B cell (primary cell): ENCODE measurements at regions not wholly inside any gene's neighbourhood (a gene's known extent, or its start where the extent isn't known, plus 50 kb on each side); places are given as distances from the start of the nearest gene placed in this dataset.

Experiments
- ATAC-seq: fragments of 200-7000 bp; cut with Tn5 transposase; one replicate; pipeline ENCODE4 v1.10.0; 2021; ENCODE audit warnings: low read depth, mild to moderate bottlenecking, moderate number of reproducible peaks, moderate library complexity
- CTCF ChIA-PET: fragments of 350-600 bp; sonication (Branson Sonifier 250); formaldehyde crosslinking; loops from one replicate; lab custom pipeline; 2021; ENCODE audit warnings: antibody characterized with exemption, inconsistent platforms; lab: Charles Lee
- POLR2A ChIA-PET: fragments of 350-600 bp; sonication (Branson Sonifier 250); formaldehyde crosslinking; loops from one replicate; lab custom pipeline; 2021; ENCODE audit warnings: antibody characterized with exemption; lab: Charles Lee
- DNase-seq: peaks from one replicate; pipeline ENCODE4 v3.0.0; 2013
- H2AFZ ChIP-seq: 2 replicates; pipeline ENCODE4 v1.6.1; 2012; ENCODE audit warnings: mild to moderate bottlenecking, low read depth, low read length; ENCODE audit not compliant: insufficient read depth, poor library complexity, severe bottlenecking
- H3K27ac ChIP-seq, 2 donors: 1 replicate in 1 of 2; 2 replicates in 1 of 2; pipeline ENCODE4 v1.5.1; 2012 to 2013; ENCODE audit warnings: low read length in 2 of 2, mild to moderate bottlenecking in 2 of 2, moderate library complexity in 1 of 2
- H3K27me3 ChIP-seq, 4 experiments: fragments of 200-600 bp in 1 of 4; sonication (generic) in 1 of 4; replicated peaks in 1 of 4; 1 replicate in 2 of 4; 2 replicates in 2 of 4; pipeline versions ENCODE4 v1.6.1 to v1.7.0; 2013 to 2016; ENCODE audit warnings: low read length in 3 of 4, mild to moderate bottlenecking in 2 of 4, mixed read lengths in 1 of 4, moderate library complexity in 1 of 4; ENCODE audit not compliant: insufficient read depth in 4 of 4, control insufficient read depth in 3 of 4; ENCODE audit errors: control extremely low read depth in 1 of 4
- H3K36me3 ChIP-seq, 2 experiments: replicated peaks in 1 of 2; 1 replicate in 1 of 2; 2 replicates in 1 of 2; pipeline versions ENCODE4 v1.6.1 to v1.7.1; 2013; ENCODE audit warnings: low read length in 1 of 2; ENCODE audit not compliant: insufficient read depth in 2 of 2, control insufficient read depth in 1 of 2; ENCODE audit errors: control extremely low read depth in 1 of 2, extremely low read depth in 1 of 2
- H3K4me1 ChIP-seq, 2 donors: fragments of 200-600 bp in 1 of 2; sonication (generic) in 1 of 2; 1 replicate in 1 of 2; 2 replicates in 1 of 2; pipeline versions ENCODE4 v1.5.1 to v1.6.1; 2013 to 2017; ENCODE audit warnings: low read length in 2 of 2; ENCODE audit not compliant: control insufficient read depth in 2 of 2, insufficient read depth in 2 of 2
- H3K4me2 ChIP-seq: replicated peaks from 2 replicates; pipeline ENCODE3; 2012; ENCODE audit warnings: mild to moderate bottlenecking, low read depth, low read length; ENCODE audit not compliant: poor library complexity, severe bottlenecking
- H3K4me3 ChIP-seq, 5 experiments: fragments of 200-600 bp in 1 of 5; sonication (generic) in 1 of 5; 1 replicate in 3 of 5; 2 replicates in 2 of 5; pipeline versions ENCODE4 v1.5.1 to v1.7.0; 2011 to 2016; ENCODE audit warnings: low read length in 4 of 5, mild to moderate bottlenecking in 4 of 5, low read depth in 2 of 5, control low read depth in 1 of 5, moderate library complexity in 1 of 5; ENCODE audit not compliant: insufficient read depth in 1 of 5; ENCODE audit errors: control extremely low read depth in 1 of 5, extremely low read depth in 1 of 5
- H3K79me2 ChIP-seq: fragments of 200-600 bp; sonication (generic); one replicate; pipeline ENCODE4 v1.6.0; 2016; ENCODE audit warnings: low read length; ENCODE audit not compliant: control insufficient read depth, insufficient read depth
- H3K9ac ChIP-seq: fragments of 200-600 bp; sonication (generic); 2 replicates; pipeline ENCODE4 v1.6.1; 2017; ENCODE audit warnings: mild to moderate bottlenecking, low read length, moderate library complexity
- H3K9me3 ChIP-seq, 3 donors: one replicate each; pipeline versions ENCODE4 v1.6.1 to v1.7.1; 2013; ENCODE audit warnings: low read length in 2 of 3; ENCODE audit not compliant: control insufficient read depth in 2 of 3, insufficient read depth in 1 of 3; ENCODE audit errors: control extremely low read depth in 1 of 3
- H4K20me1 ChIP-seq: 2 replicates; pipeline ENCODE4 v1.6.0; 2012; ENCODE audit warnings: mild to moderate bottlenecking, low read length; ENCODE audit not compliant: insufficient read depth, control insufficient read depth, poor library complexity, severe bottlenecking
- H3K27ac Mint-ChIP-seq: one replicate; pipeline ENCODE4 v1.8.0; 2021; ENCODE audit warnings: mixed read lengths
- H3K27me3 Mint-ChIP-seq: one replicate; pipeline ENCODE4 v1.8.0; 2021; ENCODE audit warnings: mixed read lengths
- H3K4me1 Mint-ChIP-seq: one replicate; pipeline ENCODE4 v1.8.0; 2021; ENCODE audit warnings: mixed read lengths
- H3K4me3 Mint-ChIP-seq: one replicate; pipeline ENCODE4 v1.8.0; 2021; ENCODE audit warnings: mixed read lengths
- H3K9me3 Mint-ChIP-seq: one replicate; pipeline ENCODE4 v1.8.0; 2022; ENCODE audit warnings: mixed read lengths; ENCODE audit not compliant: insufficient read depth
- CTCF ChIP-seq: fragments of 200-600 bp; IDR thresholded peaks from one replicate; pipeline ENCODE4 v1.8.0; 2022; ENCODE audit warnings: antibody characterized with exemption, mild to moderate bottlenecking
- EZH2 ChIP-seq: IDR thresholded peaks from 2 replicates; pipeline ENCODE4 v1.6.1; 2012; ENCODE audit warnings: borderline replicate concordance, low read depth, mild to moderate bottlenecking, moderate library complexity, low read length; ENCODE audit not compliant: insufficient read depth, poor library complexity, severe bottlenecking
- WGBS: methylation state at CpG from one replicate; pipeline ENCODE4 v1.1.5; 2013; ENCODE audit warnings: missing lambda C conversion rate; ENCODE audit not compliant: insufficient coverage; 5-methylcytosine and 5-hydroxymethylcytosine counted together
- intact Hi-C: fragments of 100-400 bp; cut with micrococcal nuclease; formaldehyde crosslinking; loops from one replicate; pipeline ENCODE4 v1.10.0; 2022

GRCh38 chr4:121541696-121542095, 155.1 kb downstream of the ANXA5 start:
- CTCF ChIA-PET = interaction anchor here (0.6 kb wide), 1 partner anchor 349 kb away, joined by 3 read pairs; no protein-coding TSS in a partner anchor
- intact Hi-C loops = no loop called here
- WGBS = no CpG with 5 or more reads among the region's 2 CpGs
- no peaks in the 10 kb centered on the region for H3K9me3 ChIP-seq
- H3K4me2 ChIP-seq = no peak overlapping the region
- no peaks in the 10 kb centered on the region for H3K4me1 ChIP-seq
- Mint-ChIP-seq H3K4me3 (no peak overlapping the region), H3K4me1 (peaks cover 4% of the 10 kb centered on the region), H3K27ac (no peak overlapping the region), H3K27me3 (no peaks in the 10 kb centered on the region), H3K9me3 (peaks cover 2% of the 10 kb centered on the region)
- H3K36me3 ChIP-seq = no peaks in the 10 kb centered on the region
- no peak overlapping the region for H3K9ac ChIP-seq
- H4K20me1 ChIP-seq = no peaks in the 10 kb centered on the region
- POLR2A ChIA-PET = no interaction called here
- ATAC-seq (no peak), DNase-seq (no peak)
- no peak overlapping the region for H3K4me3 ChIP-seq
- H3K79me2 ChIP-seq = no peaks in the 10 kb centered on the region
- TF ChIP-seq EZH2 (no peak), CTCF (no peak)
- H3K27me3 ChIP-seq = no peaks in the 10 kb centered on the region
- H2AFZ ChIP-seq = no peak overlapping the region
- H3K27ac ChIP-seq = no peak overlapping the region

DNA sequence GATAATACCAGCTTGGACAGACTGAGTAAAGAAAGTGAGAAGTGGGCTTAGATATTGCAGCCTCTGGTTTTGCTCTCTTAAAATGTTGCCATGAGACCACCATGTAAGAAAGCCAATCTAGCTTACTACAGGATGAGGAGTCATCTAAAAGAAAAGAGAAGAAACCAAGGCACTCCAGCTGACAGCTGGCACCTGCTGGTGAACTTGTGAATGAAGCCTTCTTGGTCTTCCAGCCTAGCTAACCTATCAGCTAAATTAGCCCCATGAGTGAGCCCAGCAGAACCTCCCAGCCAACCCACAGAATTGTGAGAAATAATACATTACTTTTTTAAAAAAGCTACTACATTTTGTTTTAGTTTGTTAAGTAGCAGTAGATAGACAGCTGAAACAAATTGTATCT, 154.5 kb upstream of the QRFPR start:
- no peaks in the 10 kb centered on the region for H3K4me1 Mint-ChIP-seq
- no peak overlapping the region for H3K9ac ChIP-seq
- H3K9me3 ChIP-seq = no peaks in the 10 kb centered on the region
- no peaks in the 10 kb centered on the region for H3K36me3 ChIP-seq
- H3K27me3 Mint-ChIP-seq = peaks cover 5% of the 10 kb centered on the region
- TF ChIP-seq CTCF (no peak), EZH2 (no peak)
- no peak for ATAC-seq
- H3K27ac Mint-ChIP-seq = no peak overlapping the region
- intact Hi-C loops = no loop called here
- POLR2A ChIA-PET = no interaction called here
- no peak for DNase-seq
- H3K4me3 ChIP-seq = no peak overlapping the region
- H3K4me3 Mint-ChIP-seq = no peak overlapping the region
- CTCF ChIA-PET = no interaction called here
- H3K4me1 ChIP-seq = no peaks in the 10 kb centered on the region
- no peaks in the 10 kb centered on the region for H3K79me2 ChIP-seq
- H2AFZ ChIP-seq = no peak overlapping the region
- H3K27ac ChIP-seq = no peak overlapping the region
- no peaks in the 10 kb centered on the region for H3K27me3 ChIP-seq
- H3K4me2 ChIP-seq = no peak overlapping the region
- H3K9me3 Mint-ChIP-seq = no peaks in the 10 kb centered on the region
- no peaks in the 10 kb centered on the region for H4K20me1 ChIP-seq
